Fibroblast of pulmonary artery (primary cell): ENCODE measurements at regions not wholly inside any gene's neighbourhood (a gene's known extent, or its start where the extent isn't known, plus 50 kb on each side); places are given as distances from the start of the nearest gene placed in this dataset.

ENCODE experiments used
- DNase-seq: peaks from one replicate; pipeline ENCODE4 v3.0.0-alpha.2; 2010; ENCODE audit warnings: low read depth
- H3K4me3 ChIP-seq: replicated peaks from 2 replicates; pipeline ENCODE4 v1.5.1; 2011; ENCODE audit warnings: low read depth, mild to moderate bottlenecking, control low read depth, low read length, moderate library complexity
- CTCF ChIP-seq: IDR thresholded peaks from 2 replicates; pipeline ENCODE4 v1.5.1; 2011; ENCODE audit warnings: mild to moderate bottlenecking, control low read depth, low read length, inconsistent platforms; ENCODE audit errors: missing control alignments

- no peak for TF ChIP-seq CTCF
- no peak overlapping the region for H3K4me3 ChIP-seq
- no peak for DNase-seq
Measured at GRCh38 chr6:168967281-168967925, 286.2 kb downstream of the THBS2 start.

GRCh38 chr6:168964138-168964835 lies 289.4 kb downstream of the THBS2 start:
- no peak overlapping the region for H3K4me3 ChIP-seq
- DNase-seq, result peak; percentile 26
- no peak for TF ChIP-seq CTCF

GRCh38 chr6:168962886-168963285 lies 290.8 kb downstream of the THBS2 start:
- DNase-seq, result peak; percentile 45
- no peak for TF ChIP-seq CTCF
- no peak overlapping the region for H3K4me3 ChIP-seq

- H3K4me3 ChIP-seq, result no peak overlapping the region
- no peak for TF ChIP-seq CTCF
Measured at GRCh38 chr6:168961264-168961656, 292.4 kb downstream of the THBS2 start.

GRCh38 chr6:168960551-168961263 lies 292.9 kb downstream of the THBS2 start:
- H3K4me3 ChIP-seq, result no peak overlapping the region
- TF ChIP-seq CTCF, result no peak
- no peak for DNase-seq

More at GRCh38 chr6:168961264-168961656, 292.4 kb downstream of the THBS2 start:
- DNase-seq, result no peak

GRCh38 chr6:168959696-168960095 lies 293.9 kb downstream of the THBS2 start:
- H3K4me3 ChIP-seq, result no peak overlapping the region
- no peak for TF ChIP-seq CTCF
- no peak for DNase-seq
